GM12891 (cell line): ENCODE measurements at regions not wholly inside any gene's neighbourhood (a gene's known extent, or its start where the extent isn't known, plus 50 kb on each side); places are given as distances from the start of the nearest gene placed in this dataset.

Experiments used
- DNase-seq: peaks from one replicate; pipeline ENCODE4 v3.0.0; 2011; ENCODE audit warnings: low spot score; ENCODE audit not compliant: insufficient read length
- FAIRE-seq: peaks from 2 replicates; lab custom pipeline; 2011; peaks lifted over from hg19 to GRCh38; lab: Jason Lieb, UNC
- PAX5 ChIP-seq: IDR thresholded peaks from 2 replicates; pipeline ENCODE4 v1.6.1; 2011; ENCODE audit warnings: low read length, moderate library complexity, mild to moderate bottlenecking; ENCODE audit not compliant: insufficient read depth, severe bottlenecking
- POLR2A ChIP-seq: IDR thresholded peaks from 2 replicates; pipeline ENCODE4 v1.6.1; 2011; ENCODE audit warnings: low read depth, low read length, control low read depth
- POLR2AphosphoS5 ChIP-seq: IDR thresholded peaks from 2 replicates; pipeline ENCODE4 v1.6.1; 2011; ENCODE audit warnings: low read depth, low read length, control low read depth
- POU2F2 ChIP-seq: IDR thresholded peaks from 2 replicates; pipeline ENCODE4 v1.6.1; 2011; ENCODE audit warnings: low read depth, mild to moderate bottlenecking, control low read depth, low read length, moderate library complexity
- SPI1 ChIP-seq: IDR thresholded peaks from 2 replicates; pipeline ENCODE4 v1.6.1; 2011; ENCODE audit warnings: low read depth, low read length, control low read depth
- TAF1 ChIP-seq: IDR thresholded peaks from 2 replicates; pipeline ENCODE4 v1.6.1; 2011; ENCODE audit warnings: low read depth, low read length, control low read depth

DNA sequence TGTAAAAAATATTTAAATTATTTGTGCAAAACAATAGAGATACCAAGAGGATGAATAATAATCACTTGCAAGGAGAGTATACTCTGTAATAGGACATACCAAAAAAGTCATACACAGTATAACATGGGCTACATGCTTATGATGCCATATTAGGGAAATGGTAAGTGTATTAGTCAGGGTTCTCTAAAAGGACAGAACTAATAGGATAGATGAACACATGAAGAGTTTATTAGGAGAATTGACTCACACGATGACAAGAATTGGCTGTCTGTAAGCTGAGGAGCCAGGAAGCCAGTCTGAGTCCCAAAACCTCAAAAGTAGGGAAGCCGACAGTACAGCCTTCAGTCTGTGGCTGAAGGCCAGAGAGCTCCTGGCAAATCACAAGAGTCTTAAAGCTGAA lies 151.2 kb downstream of the DTHD1 start:
- no peak for TF ChIP-seq PAX5
- no peak for TF ChIP-seq POLR2AphosphoS5
- TF ChIP-seq TAF1: no peak
- no peak for TF ChIP-seq POU2F2
- no peak for TF ChIP-seq SPI1
- no peak for TF ChIP-seq POLR2A
- DNase-seq (no peak), FAIRE-seq (no peak)

- DNase-seq (no peak), FAIRE-seq (no peak)
- no peak for TF ChIP-seq POU2F2
- TF ChIP-seq POLR2AphosphoS5: no peak
- no peak for TF ChIP-seq POLR2A
- TF ChIP-seq PAX5: no peak
- TF ChIP-seq SPI1: no peak
- no peak for TF ChIP-seq TAF1
Observed at GRCh38 chr4:36439556-36439955, 158.1 kb downstream of the DTHD1 start.

GRCh38 chr4:36445480-36445879 lies 164.1 kb downstream of the DTHD1 start:
- no peak for TF ChIP-seq TAF1
- no peak for TF ChIP-seq POU2F2
- TF ChIP-seq PAX5: no peak
- no peak for TF ChIP-seq SPI1
- TF ChIP-seq POLR2AphosphoS5: no peak
- no peak for TF ChIP-seq POLR2A
- FAIRE-seq: no peak
- DNase-seq: no peak

DNA sequence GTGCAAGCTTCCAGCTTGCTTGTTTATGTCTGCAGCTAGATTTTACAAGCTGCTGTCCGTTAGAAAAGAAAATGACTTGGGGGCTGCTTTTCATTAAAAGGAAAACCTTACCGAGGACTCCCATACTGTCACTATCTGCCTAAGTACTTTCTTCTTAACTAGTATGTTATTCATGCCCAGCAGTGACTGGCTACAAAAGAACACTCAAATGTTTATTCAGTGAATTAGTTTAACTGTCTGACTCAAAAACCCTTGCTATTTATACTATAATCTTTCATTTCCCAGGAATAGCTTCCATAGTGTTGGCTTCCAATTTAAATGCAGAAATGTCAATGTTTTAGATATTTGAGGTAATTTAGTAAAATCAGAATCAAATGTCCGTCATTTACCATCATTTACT lies 164.9 kb downstream of the DTHD1 start:
- TF ChIP-seq TAF1 (no peak), PAX5 (no peak), SPI1 (no peak), POLR2A (no peak), POU2F2 (no peak)
- no peak for FAIRE-seq

DNA sequence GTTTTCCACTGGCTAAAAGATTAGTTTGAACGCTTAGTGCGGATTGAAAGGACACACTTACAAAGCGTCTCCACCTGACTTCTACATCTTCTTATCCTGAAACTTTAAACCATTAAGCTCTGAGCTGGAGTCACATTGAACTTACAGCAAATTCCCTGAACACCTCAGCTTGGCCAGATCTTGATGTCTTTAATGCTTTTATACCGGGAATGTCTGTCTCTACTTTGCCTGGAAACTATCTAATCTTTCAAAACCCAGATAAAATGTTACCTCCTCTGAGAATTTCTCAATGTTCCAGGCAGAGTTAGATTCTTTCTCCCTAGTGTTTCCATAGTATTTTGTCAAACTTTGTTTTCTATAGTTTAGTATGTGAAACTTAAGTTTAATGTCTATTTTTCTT lies 179.9 kb downstream of the DTHD1 start:
- TF ChIP-seq POLR2AphosphoS5: no peak
- no peak for FAIRE-seq
- DNase-seq: no peak

More for the DNA sequence above, 164.9 kb downstream of the DTHD1 start:
- no peak for DNase-seq

- TF ChIP-seq POU2F2: no peak
- TF ChIP-seq POLR2AphosphoS5: no peak
- TF ChIP-seq TAF1: no peak
- TF ChIP-seq SPI1: no peak
- TF ChIP-seq PAX5: no peak
- no peak for TF ChIP-seq POLR2A
- DNase-seq: no peak
- no peak for FAIRE-seq
Observed at GRCh38 chr4:36467670-36468069, 186.3 kb downstream of the DTHD1 start.

DNA sequence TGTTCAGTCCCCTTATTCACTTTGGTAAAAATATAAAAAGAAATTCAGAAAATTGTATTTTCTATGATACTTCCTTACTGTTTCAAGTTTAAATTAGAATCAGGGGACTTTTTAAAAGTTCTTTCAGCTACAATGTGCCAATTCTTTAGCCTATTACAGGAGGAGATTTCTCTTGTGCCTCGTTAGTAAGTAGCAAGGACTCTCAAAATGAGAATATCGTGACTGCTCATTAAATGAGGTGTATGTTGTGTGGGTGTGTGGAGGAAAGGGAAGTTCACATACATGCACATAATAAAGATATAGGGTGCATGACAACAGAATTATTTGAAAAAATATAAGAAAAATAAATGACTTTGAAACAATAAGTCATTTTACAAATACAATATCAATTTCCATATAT lies 190.5 kb downstream of the DTHD1 start:
- no peak for FAIRE-seq
- no peak for DNase-seq
- no peak for TF ChIP-seq TAF1
- TF ChIP-seq SPI1: no peak
- TF ChIP-seq POLR2A: no peak
- no peak for TF ChIP-seq PAX5
- no peak for TF ChIP-seq POLR2AphosphoS5
- TF ChIP-seq POU2F2: no peak

DNA sequence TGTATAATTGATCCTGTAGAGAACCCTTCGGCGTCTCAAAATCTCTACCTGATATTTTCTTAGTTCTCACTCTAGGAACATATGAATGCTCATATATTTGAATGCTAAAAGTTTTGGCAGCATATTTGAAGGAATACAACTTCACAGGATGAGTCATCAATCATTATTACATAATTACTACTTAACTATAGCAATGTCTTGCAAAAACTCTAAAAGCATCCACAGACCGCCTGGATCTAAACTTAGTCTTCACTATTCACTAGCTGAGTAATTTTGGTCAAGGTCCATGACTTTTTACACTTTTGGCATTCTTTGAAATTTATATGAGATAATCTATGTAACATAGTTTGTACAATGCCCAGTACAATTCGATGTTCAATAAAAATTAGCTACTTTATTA lies 194.7 kb downstream of the DTHD1 start:
- FAIRE-seq: no peak
- no peak for DNase-seq
- no peak for TF ChIP-seq POLR2AphosphoS5
- TF ChIP-seq TAF1: no peak
- TF ChIP-seq SPI1: no peak
- no peak for TF ChIP-seq POU2F2
- no peak for TF ChIP-seq POLR2A

DNA sequence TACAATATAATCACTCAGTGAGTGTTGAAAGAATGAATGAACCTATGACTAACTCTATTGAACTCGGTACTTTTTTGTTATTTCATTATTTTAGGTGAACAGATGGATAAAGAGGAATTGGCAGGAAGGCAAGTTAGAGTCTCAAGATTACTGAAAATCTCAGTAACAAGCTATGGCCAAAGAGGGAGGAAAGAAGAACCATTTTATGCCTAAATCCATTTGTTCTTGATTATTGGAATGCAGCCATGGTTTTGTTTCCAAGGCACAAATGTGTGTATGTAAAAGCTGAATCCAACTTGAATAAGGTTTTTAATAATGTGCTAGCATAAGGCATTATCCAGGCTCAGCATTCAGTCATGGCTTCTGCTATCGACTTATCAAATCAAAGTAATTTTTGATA lies 196.4 kb downstream of the DTHD1 start:
- FAIRE-seq (no peak), DNase-seq (no peak)
- TF ChIP-seq POU2F2: no peak
- TF ChIP-seq PAX5: no peak
- no peak for TF ChIP-seq SPI1
- no peak for TF ChIP-seq TAF1
- TF ChIP-seq POLR2AphosphoS5: no peak
- TF ChIP-seq POLR2A: no peak

- DNase-seq (no peak), FAIRE-seq (no peak)
- TF ChIP-seq PAX5 (no peak), POLR2A (no peak), TAF1 (no peak), POU2F2 (no peak), POLR2AphosphoS5 (no peak), SPI1 (no peak)
Observed at GRCh38 chr4:36485885-36486284, 204.5 kb downstream of the DTHD1 start.

GRCh38 chr4:36489798-36490197 lies 208.4 kb downstream of the DTHD1 start:
- TF ChIP-seq POLR2AphosphoS5 (no peak), TAF1 (no peak), SPI1 (no peak)
- FAIRE-seq (no peak), DNase-seq (no peak)

DNA sequence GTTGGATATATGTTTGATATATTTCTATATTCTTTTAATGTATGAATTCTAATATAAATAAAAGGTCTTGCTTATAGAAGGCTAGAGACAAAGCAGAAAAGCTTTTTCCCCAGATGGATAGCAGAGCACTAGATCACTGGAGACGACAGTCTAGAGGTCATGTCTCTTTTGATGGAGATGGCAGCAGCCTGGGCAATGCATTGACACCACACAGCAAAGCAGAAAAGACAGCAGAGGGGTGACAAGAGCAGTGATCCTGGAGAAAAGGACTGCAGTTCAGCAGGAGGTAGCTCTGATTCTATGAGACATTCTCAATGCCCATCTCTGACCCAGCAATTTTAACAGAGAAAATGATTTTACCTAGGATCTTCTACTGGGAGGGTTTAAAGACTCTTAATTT lies 210.6 kb downstream of the DTHD1 start:
- FAIRE-seq (no peak), DNase-seq (no peak)
- TF ChIP-seq TAF1 (no peak), POLR2AphosphoS5 (no peak), POU2F2 (no peak), SPI1 (no peak), PAX5 (no peak), POLR2A (no peak)
